Ishikawa (cell line): ENCODE measurements at regions not wholly inside any gene's neighbourhood (a gene's known extent, or its start where the extent isn't known, plus 50 kb on each side); places are given as distances from the start of the nearest gene placed in this dataset.

Experiments used
- CEBPB ChIP-seq: IDR thresholded peaks from 2 replicates; pipeline ENCODE4 v1.6.1; 2012
- CREB1 ChIP-seq: IDR thresholded peaks from 2 replicates; pipeline ENCODE4 v1.6.1; 2012; ENCODE audit warnings: low read depth
- EGR1 ChIP-seq: IDR thresholded peaks from 2 replicates; pipeline ENCODE4 v1.6.1; 2012
- EP300 ChIP-seq: IDR thresholded peaks from 2 replicates; pipeline ENCODE4 v1.6.1; 2012; ENCODE audit warnings: borderline replicate concordance
- FOXM1 ChIP-seq: IDR thresholded peaks from 2 replicates; pipeline ENCODE4 v1.6.1; 2012; ENCODE audit warnings: low read depth, borderline replicate concordance
- NFIC ChIP-seq: IDR thresholded peaks from 2 replicates; pipeline ENCODE4 v1.6.1; 2012
- RAD21 ChIP-seq: IDR thresholded peaks from 2 replicates; pipeline ENCODE4 v1.6.1; 2012; ENCODE audit warnings: low read depth
- TAF1 ChIP-seq: IDR thresholded peaks from 2 replicates; pipeline ENCODE4 v1.6.1; 2012; ENCODE audit warnings: low read depth, mild to moderate bottlenecking
- TCF12 ChIP-seq: IDR thresholded peaks from 2 replicates; pipeline ENCODE4 v1.6.1; 2012; ENCODE audit warnings: low read depth
- TEAD4 ChIP-seq: IDR thresholded peaks from 2 replicates; pipeline ENCODE4 v1.6.1; 2012
- YY1 ChIP-seq: IDR thresholded peaks from 2 replicates; pipeline ENCODE4 v1.6.1; 2012; ENCODE audit warnings: low read depth
- ZBTB7A ChIP-seq: IDR thresholded peaks from 2 replicates; pipeline ENCODE4 v1.6.1; 2012; ENCODE audit warnings: low read depth
- TF ChIP-seq, protein P1 (sequence below): IDR thresholded peaks from 2 replicates; pipeline ENCODE4 v1.6.1; 2012
- TF ChIP-seq, protein P2 (sequence below): IDR thresholded peaks from 2 replicates; pipeline ENCODE4 v1.6.1; 2012; ENCODE audit warnings: low read depth, mild to moderate bottlenecking
- TF ChIP-seq, protein P3 (sequence below): IDR thresholded peaks from 2 replicates; pipeline ENCODE4 v1.6.1; 2012

DNA sequence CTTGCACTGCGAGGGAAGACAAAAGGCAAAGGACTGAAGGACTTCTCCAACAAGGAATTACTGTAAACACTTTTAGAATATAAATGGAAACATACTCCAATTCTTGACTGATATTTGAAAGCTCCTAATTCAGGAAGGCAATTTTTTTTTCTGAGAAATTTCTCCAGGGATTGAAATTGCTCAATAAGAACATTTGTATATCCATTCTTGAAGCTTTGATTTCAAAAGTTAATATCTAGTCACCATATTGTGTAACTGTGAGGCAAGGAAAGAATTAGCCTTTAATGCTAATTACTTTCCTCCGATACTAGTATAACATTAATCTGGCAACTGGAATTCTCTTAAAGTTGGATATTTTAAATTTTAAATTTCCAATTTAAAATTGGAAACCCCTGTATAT lies 188.4 kb upstream of the COL1A2 start:
- TF ChIP-seq CREB1 (no peak), YY1 (no peak), NFIC (no peak), FOXM1 (no peak), ZBTB7A (no peak), TEAD4 (no peak), RAD21 (no peak)
- TF ChIP-seq, protein P1, sequence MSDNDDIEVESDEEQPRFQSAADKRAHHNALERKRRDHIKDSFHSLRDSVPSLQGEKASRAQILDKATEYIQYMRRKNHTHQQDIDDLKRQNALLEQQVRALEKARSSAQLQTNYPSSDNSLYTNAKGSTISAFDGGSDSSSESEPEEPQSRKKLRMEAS = no peak
- TF ChIP-seq, protein P2, sequence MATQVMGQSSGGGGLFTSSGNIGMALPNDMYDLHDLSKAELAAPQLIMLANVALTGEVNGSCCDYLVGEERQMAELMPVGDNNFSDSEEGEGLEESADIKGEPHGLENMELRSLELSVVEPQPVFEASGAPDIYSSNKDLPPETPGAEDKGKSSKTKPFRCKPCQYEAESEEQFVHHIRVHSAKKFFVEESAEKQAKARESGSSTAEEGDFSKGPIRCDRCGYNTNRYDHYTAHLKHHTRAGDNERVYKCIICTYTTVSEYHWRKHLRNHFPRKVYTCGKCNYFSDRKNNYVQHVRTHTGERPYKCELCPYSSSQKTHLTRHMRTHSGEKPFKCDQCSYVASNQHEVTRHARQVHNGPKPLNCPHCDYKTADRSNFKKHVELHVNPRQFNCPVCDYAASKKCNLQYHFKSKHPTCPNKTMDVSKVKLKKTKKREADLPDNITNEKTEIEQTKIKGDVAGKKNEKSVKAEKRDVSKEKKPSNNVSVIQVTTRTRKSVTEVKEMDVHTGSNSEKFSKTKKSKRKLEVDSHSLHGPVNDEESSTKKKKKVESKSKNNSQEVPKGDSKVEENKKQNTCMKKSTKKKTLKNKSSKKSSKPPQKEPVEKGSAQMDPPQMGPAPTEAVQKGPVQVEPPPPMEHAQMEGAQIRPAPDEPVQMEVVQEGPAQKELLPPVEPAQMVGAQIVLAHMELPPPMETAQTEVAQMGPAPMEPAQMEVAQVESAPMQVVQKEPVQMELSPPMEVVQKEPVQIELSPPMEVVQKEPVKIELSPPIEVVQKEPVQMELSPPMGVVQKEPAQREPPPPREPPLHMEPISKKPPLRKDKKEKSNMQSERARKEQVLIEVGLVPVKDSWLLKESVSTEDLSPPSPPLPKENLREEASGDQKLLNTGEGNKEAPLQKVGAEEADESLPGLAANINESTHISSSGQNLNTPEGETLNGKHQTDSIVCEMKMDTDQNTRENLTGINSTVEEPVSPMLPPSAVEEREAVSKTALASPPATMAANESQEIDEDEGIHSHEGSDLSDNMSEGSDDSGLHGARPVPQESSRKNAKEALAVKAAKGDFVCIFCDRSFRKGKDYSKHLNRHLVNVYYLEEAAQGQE = no peak

DNA sequence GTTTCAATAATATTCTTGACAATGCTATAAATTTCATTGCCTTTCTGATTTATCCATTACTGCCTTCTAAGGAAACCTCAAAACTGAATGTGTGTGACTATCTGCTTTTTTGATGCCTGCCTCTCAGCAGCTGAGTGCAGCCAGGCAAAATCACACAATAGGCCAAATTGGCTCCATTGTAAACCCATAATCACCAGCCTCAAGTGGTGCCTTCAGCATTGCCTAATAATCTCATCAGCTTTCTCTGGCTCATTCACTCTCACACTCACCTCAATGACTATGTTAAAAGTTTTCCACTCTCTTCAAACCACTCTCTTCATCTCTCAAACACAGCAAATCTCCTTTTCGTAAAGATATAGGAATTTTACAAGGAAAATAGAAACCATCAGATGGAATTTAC lies 182.5 kb upstream of the COL1A2 start:
- TF ChIP-seq, protein P3, sequence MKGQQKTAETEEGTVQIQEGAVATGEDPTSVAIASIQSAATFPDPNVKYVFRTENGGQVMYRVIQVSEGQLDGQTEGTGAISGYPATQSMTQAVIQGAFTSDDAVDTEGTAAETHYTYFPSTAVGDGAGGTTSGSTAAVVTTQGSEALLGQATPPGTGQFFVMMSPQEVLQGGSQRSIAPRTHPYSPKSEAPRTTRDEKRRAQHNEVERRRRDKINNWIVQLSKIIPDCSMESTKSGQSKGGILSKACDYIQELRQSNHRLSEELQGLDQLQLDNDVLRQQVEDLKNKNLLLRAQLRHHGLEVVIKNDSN = no peak
- TF ChIP-seq EGR1 (no peak), CREB1 (no peak), TCF12 (no peak), FOXM1 (no peak), EP300 (no peak), NFIC (no peak), YY1 (no peak), ZBTB7A (no peak), TAF1 (no peak), CEBPB (no peak), RAD21 (no peak), TEAD4 (no peak)
- TF ChIP-seq, protein P2 = no peak
- TF ChIP-seq, protein P1 = no peak

DNA sequence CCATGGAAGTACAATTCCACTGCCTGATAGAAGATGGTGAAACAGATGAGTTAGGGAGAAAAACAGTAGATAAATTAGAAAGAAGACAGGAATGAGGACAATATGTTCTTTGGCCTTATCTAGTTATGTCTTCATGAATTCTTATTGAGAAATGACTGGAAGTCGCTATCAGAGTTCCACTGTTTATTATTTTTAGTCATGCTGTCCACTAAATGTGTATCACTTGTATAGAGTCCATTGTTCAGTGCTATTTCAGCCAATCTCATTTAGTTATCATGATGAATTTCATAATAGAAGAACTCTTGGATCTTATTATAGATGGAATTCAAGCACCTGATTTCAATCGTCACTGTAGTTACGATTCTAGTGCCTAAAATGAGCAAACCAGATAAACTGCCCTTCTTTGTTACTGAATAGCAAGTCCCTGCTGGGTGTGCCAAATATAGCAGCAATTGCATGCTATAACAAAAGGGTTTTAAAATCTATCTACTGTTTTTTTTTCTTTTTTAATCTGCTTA lies 177.7 kb upstream of the COL1A2 start:
- TF ChIP-seq TEAD4 (no peak), EP300 (no peak), FOXM1 (no peak), NFIC (no peak), CREB1 (no peak), YY1 (no peak), EGR1 (no peak), TCF12 (no peak), ZBTB7A (no peak), TAF1 (no peak), RAD21 (no peak), CEBPB (no peak)
- TF ChIP-seq, protein P2 = no peak
- TF ChIP-seq, protein P3 = no peak
- TF ChIP-seq, protein P1 = no peak

DNA sequence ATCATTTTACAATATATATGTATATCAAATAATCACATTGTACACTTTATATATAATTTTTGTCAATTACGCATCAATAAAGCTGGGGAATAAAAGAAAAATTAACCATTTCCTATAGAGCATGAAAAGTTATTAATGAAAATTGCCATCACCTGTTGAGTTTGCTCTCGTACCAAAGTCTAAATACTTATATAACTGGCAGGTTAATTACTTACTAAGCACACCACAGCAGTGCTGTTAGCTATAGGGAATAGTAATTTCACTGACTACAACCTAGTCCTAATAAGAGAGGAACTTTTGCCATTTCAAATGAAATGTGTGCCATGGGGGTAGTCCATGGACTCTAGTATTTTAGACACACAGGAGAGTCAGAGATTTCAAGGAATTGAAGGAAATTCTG lies 176.9 kb upstream of the COL1A2 start:
- no peak for TF ChIP-seq ZBTB7A
- no peak for TF ChIP-seq RAD21
- no peak for TF ChIP-seq YY1
- no peak for TF ChIP-seq EGR1
- TF ChIP-seq, protein P3 = no peak
- TF ChIP-seq, protein P1 = no peak
- no peak for TF ChIP-seq NFIC
- TF ChIP-seq FOXM1 = no peak
- TF ChIP-seq CEBPB = no peak
- no peak for TF ChIP-seq TAF1
